SK-N-SH (cell line): ENCODE measurements at regions not wholly inside any gene's neighbourhood (a gene's known extent, or its start where the extent isn't known, plus 50 kb on each side); places are given as distances from the start of the nearest gene placed in this dataset.

ENCODE experiments used
- CTCF ChIA-PET: fragments of 300-600, 350-600 bp; formaldehyde crosslinking; extraction: SDS; loops from one replicate; lab custom pipeline; 2021; lab: Yijun Ruan, JAX
- POLR2A ChIA-PET: fragments of 350-600 bp; sonication (Branson Sonifier 250); formaldehyde crosslinking; extraction: SDS; loops from one replicate; lab custom pipeline; 2020; ENCODE audit warnings: antibody characterized with exemption, inconsistent platforms; lab: Yijun Ruan, JAX
- DNase-seq: peaks from one replicate; pipeline ENCODE4 v3.0.0; 2012
- H2AFZ ChIP-seq: fragments of 200-600 bp; sonication (generic); 2 replicates; pipeline ENCODE4 v1.8.1; 2016; ENCODE audit warnings: antibody characterized with exemption, mild to moderate bottlenecking, low read depth
- H3F3A ChIP-seq: fragments of 200-600 bp; sonication (generic); replicated peaks from 2 replicates; pipeline ENCODE3; 2016; ENCODE audit warnings: antibody characterized with exemption, mild to moderate bottlenecking; ENCODE audit not compliant: insufficient read depth
- H3K27ac ChIP-seq, 2 experiments: fragments of 200-500 bp in 1 of 2; fragments of 200-600 bp in 1 of 2; sonication (Bioruptor generic) in 1 of 2; sonication (generic), shearing (Covaris generic) in 1 of 2; 2 replicates each; pipeline versions ENCODE4 v1.5.1 to v1.6.1; 2014 to 2016; ENCODE audit warnings: low read depth in 2 of 2, inconsistent platforms in 1 of 2, low read length in 1 of 2, mild to moderate bottlenecking in 1 of 2, mixed read lengths in 1 of 2
- H3K27me3 ChIP-seq: fragments of 200-600 bp; sonication (generic), shearing (Covaris generic); 2 replicates; pipeline ENCODE4 v1.6.1; 2016; ENCODE audit warnings: mixed run types; ENCODE audit not compliant: insufficient read depth
- H3K36me3 ChIP-seq, 2 experiments: fragments of 200-500 bp in 1 of 2; fragments of 200-600 bp in 1 of 2; sonication (Bioruptor generic) in 1 of 2; sonication (generic) in 1 of 2; replicated peaks in 1 of 2; 2 replicates each; pipeline versions ENCODE3 to v1.5.1; 2014 to 2016; ENCODE audit warnings: low read length in 1 of 2, mild to moderate bottlenecking in 1 of 2; ENCODE audit not compliant: insufficient read depth in 2 of 2, control insufficient read depth in 1 of 2
- H3K4me1 ChIP-seq, 2 experiments: fragments of 200-500 bp in 1 of 2; fragments of 200-600 bp in 1 of 2; sonication (Bioruptor generic) in 1 of 2; sonication (generic), shearing (Covaris generic) in 1 of 2; 2 replicates each; pipeline versions ENCODE4 v1.5.1 to v1.6.1; 2014 to 2016; ENCODE audit warnings: low read depth in 1 of 2, low read length in 1 of 2, mixed run types in 1 of 2; ENCODE audit not compliant: insufficient read depth in 2 of 2, control insufficient read depth in 1 of 2
- H3K4me2 ChIP-seq: fragments of 200-600 bp; sonication (generic), shearing (Covaris generic); 2 replicates; pipeline ENCODE4 v1.6.1; 2017; ENCODE audit warnings: mixed run types
- H3K4me3 ChIP-seq, 2 experiments: fragments of 200-500 bp in 1 of 2; fragments of 200-600 bp in 1 of 2; sonication (Bioruptor generic) in 1 of 2; sonication (generic), shearing (Covaris generic) in 1 of 2; 2 replicates each; pipeline versions ENCODE4 v1.5.1 to v1.8.1; 2014 to 2016; ENCODE audit warnings: low read depth in 2 of 2, inconsistent platforms in 1 of 2, low read length in 1 of 2, mild to moderate bottlenecking in 1 of 2, mixed read lengths in 1 of 2, moderate library complexity in 1 of 2
- H3K79me2 ChIP-seq: fragments of 200-600 bp; sonication (generic); 2 replicates; pipeline ENCODE4 v1.8.1; 2017; ENCODE audit warnings: mild to moderate bottlenecking; ENCODE audit not compliant: insufficient read depth
- H3K9ac ChIP-seq: fragments of 200-600 bp; sonication (generic); 2 replicates; pipeline ENCODE4 v1.6.1; 2017; ENCODE audit warnings: mixed run types
- H3K9me2 ChIP-seq: fragments of 200-600 bp; sonication (generic); 2 replicates; pipeline ENCODE4 v1.6.1; 2017; ENCODE audit warnings: mixed run types
- H3K9me3 ChIP-seq: fragments of 200-600 bp; sonication (generic); 2 replicates; pipeline ENCODE4 v1.6.1; 2017; ENCODE audit warnings: mixed run types, mild to moderate bottlenecking, moderate library complexity
- H4K20me1 ChIP-seq: fragments of 200-600 bp; sonication (generic); 2 replicates; pipeline ENCODE4 v1.6.1; 2017; ENCODE audit warnings: mild to moderate bottlenecking, mixed run types; ENCODE audit not compliant: insufficient read depth
- CHD2 ChIP-seq: fragments of 150-350 bp; IDR thresholded peaks from 2 replicates; pipeline ENCODE4 v1.6.1; 2018; ENCODE audit warnings: low read length; ENCODE audit not compliant: partially characterized antibody
- EP300 ChIP-seq, 2 experiments: IDR thresholded peaks; 2 replicates each; pipeline versions ENCODE4 v1.4.0 to v1.6.1; 2012; ENCODE audit warnings: borderline replicate concordance in 1 of 2, low read depth in 1 of 2, low read length in 1 of 2
- FOXJ3 ChIP-seq: sonication (generic); formaldehyde crosslinking; IDR thresholded peaks from 2 replicates; pipeline ENCODE4 v1.5.1; 2020; ENCODE audit warnings: mild to moderate bottlenecking, missing genetic modification reagents
- GABPA ChIP-seq: IDR thresholded peaks from 2 replicates; pipeline ENCODE4 v1.4.0; 2012; ENCODE audit warnings: low read depth, mild to moderate bottlenecking
- MEF2A ChIP-seq: IDR thresholded peaks from 2 replicates; pipeline ENCODE4 v1.4.0; 2012; ENCODE audit warnings: low read depth, borderline replicate concordance
- NFIC ChIP-seq: IDR thresholded peaks from 2 replicates; pipeline ENCODE4 v1.4.0; 2012; ENCODE audit warnings: borderline replicate concordance
- NRF1 ChIP-seq: IDR thresholded peaks from 2 replicates; pipeline ENCODE4 v1.6.1; 2012; ENCODE audit warnings: low read depth, mild to moderate bottlenecking, low read length
- POLR2AphosphoS5 ChIP-seq: IDR thresholded peaks from 2 replicates; pipeline ENCODE4 v1.6.1; 2012; ENCODE audit warnings: low read depth, low read length
- RCOR1 ChIP-seq: fragments of 150-350 bp; IDR thresholded peaks from 2 replicates; pipeline ENCODE4 v1.6.1; 2017; ENCODE audit warnings: antibody characterized with exemption, low read length
- RFX5 ChIP-seq: IDR thresholded peaks from 2 replicates; pipeline ENCODE4 v1.6.1; 2012; ENCODE audit warnings: mild to moderate bottlenecking, improper control_type of control experiment, low read length
- SIN3A ChIP-seq: IDR thresholded peaks from 2 replicates; pipeline ENCODE4 v1.6.1; 2012; ENCODE audit warnings: low read depth, mild to moderate bottlenecking, low read length, moderate library complexity, borderline replicate concordance
- TCF12 ChIP-seq: IDR thresholded peaks from 2 replicates; pipeline ENCODE4 v1.4.0; 2012
- WGBS: methylation state at CpG from one replicate; pipeline ENCODE4 v1.1.6; 2017; ENCODE audit warnings: low lambda C conversion rate; 5-methylcytosine and 5-hydroxymethylcytosine counted together
- TF ChIP-seq, protein P1 (sequence below): IDR thresholded peaks from 2 replicates; pipeline ENCODE4; 2012

DNA sequence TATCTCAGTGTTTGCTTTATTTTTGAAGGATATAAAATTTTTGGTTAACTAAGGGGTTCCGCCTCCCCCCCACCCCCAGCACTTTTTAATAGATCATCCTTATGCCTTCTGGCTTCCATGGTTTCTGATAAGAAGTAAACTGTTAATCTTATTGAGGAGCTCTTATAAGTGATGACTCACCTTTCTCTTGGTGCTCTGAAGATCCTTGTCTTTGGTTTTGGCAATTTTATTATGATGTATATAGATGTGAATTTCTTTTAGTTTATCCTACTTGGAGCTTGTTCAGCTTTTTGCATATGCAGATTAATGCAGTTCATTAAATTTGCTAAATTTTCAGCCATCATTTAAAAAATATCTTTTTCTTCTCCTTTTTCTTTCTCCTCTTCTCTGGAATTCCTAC is 91.7 kb upstream of the CTAGE1 start:
- no peak overlapping the region for H3K4me2 ChIP-seq
- DNase-seq: no peak
- H2AFZ ChIP-seq: no peak overlapping the region
- ChIA-PET CTCF (no interaction called here), POLR2A (no interaction called here)
- WGBS: 0% methylated on average over 1 of the region's 1 CpG
- H3K27ac ChIP-seq: no peak overlapping the region
- H3F3A ChIP-seq: no peaks in the 10 kb centered on the region
- no peak overlapping the region for H3K4me3 ChIP-seq
- no peaks in the 10 kb centered on the region for H4K20me1 ChIP-seq
- TF ChIP-seq CHD2: no peak
- no peak for TF ChIP-seq EP300 (IDR thresholded peaks at IDR 0.05; ENCODE audit: borderline replicate concordance in 1 of 2, low read depth in 1 of 2, low read length in 1 of 2)
- no peak for TF ChIP-seq SIN3A
- TF ChIP-seq POLR2AphosphoS5: no peak
- TF ChIP-seq MEF2A: no peak
- TF ChIP-seq NFIC: no peak
- TF ChIP-seq RCOR1: no peak
- no peak overlapping the region for H3K9ac ChIP-seq
- H3K9me2 ChIP-seq: no peaks in the 10 kb centered on the region
- no peaks in the 10 kb centered on the region for H3K9me3 ChIP-seq
- no peaks in the 10 kb centered on the region for H3K36me3 ChIP-seq
- H3K4me1 ChIP-seq: no peaks in the 10 kb centered on the region
- H3K79me2 ChIP-seq: no peaks in the 10 kb centered on the region
- H3K27me3 ChIP-seq: peaks cover 8% of the 10 kb centered on the region; the same call in 1 of the 2 replicates

DNA sequence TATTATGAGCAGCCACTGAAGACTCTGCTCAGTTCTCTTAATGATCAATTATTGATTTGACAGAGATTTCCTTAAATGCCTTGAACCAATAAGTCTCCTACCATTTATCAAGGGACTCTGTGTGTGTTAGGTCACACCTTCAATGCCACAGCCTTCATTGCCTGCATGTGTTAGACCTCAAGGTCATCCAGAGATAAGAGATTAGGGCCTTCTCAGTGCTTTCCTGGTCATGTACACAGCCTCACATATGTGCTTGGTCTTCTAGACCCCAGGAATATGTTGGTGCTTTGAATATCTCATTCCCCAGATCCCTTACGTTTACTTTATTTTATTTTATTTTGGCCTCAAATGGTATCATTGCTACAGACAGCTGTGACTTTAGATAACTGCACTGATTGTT is 93.0 kb upstream of the CTAGE1 start:
- no peak overlapping the region for H3K4me3 ChIP-seq
- H3K9me2 ChIP-seq: no peaks in the 10 kb centered on the region
- POLR2A ChIA-PET: no interaction called here
- no peak for DNase-seq
- H3F3A ChIP-seq: no peaks in the 10 kb centered on the region
- no peaks in the 10 kb centered on the region for H3K4me1 ChIP-seq
- no peaks in the 10 kb centered on the region for H3K36me3 ChIP-seq
- H4K20me1 ChIP-seq: no peaks in the 10 kb centered on the region
- no peak overlapping the region for H2AFZ ChIP-seq
- CTCF ChIA-PET: no interaction called here
- no peak overlapping the region for H3K27ac ChIP-seq
- H3K9ac ChIP-seq: no peak overlapping the region
- WGBS: 11% methylated on average over 1 of the region's 1 CpG
- peaks cover 21% of the 10 kb centered on the region for H3K27me3 ChIP-seq
- no peak for TF ChIP-seq TCF12
- no peak for TF ChIP-seq POLR2AphosphoS5
- TF ChIP-seq RFX5: no peak
- no peaks in the 10 kb centered on the region for H3K9me3 ChIP-seq
- H3K79me2 ChIP-seq: no peaks in the 10 kb centered on the region
- H3K4me2 ChIP-seq: no peak overlapping the region

DNA sequence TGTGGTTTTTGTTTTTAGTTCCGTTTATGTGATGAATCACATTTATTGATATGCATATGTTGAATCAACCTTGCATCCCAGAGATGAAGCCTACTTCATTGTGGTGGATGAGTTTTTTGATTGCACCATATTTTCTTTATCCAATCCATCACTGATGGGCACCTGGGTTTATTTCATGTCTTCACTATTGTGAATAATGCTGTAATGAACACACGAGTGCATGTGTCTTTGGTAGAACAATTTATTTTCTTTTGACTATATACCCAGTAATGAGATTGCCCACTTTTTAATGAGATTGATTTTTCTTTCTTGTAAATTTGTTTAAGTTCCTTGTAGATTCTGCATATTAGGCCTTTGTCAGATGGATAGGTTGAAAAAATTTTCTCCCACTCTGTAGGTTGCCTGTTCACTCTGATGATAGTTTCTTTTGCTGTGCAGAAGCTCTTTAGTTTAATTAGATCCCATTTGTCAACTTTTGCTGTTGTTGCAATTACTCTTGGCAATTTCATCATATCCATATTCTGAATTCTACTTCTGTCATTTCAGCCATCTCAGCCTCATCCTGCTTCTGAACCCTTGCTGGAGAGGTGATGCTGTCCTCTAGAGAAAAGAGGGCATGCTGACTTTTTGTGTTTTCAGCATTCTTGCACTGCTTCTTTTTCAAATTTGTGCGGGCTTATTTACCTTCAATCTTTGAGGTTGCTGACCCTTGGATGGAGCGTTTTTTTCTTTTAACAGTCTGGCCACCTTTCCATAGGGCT is 96.2 kb upstream of the CTAGE1 start:
- Histone ChIP-seq H3K27ac (no peak overlapping the region), H3K9me2 (0 out of 2 replicates have a peak, but pooled peaks cover 2% of the 10 kb centered on the region), H3K27me3 (peaks cover 33% of the 10 kb centered on the region), H3K79me2 (no peaks in the 10 kb centered on the region), H2AFZ (no peak overlapping the region), H3K4me3 (no peak overlapping the region), H4K20me1 (no peaks in the 10 kb centered on the region), H3K36me3 (no peaks in the 10 kb centered on the region), H3F3A (no peaks in the 10 kb centered on the region), H3K4me1 (no peaks in the 10 kb centered on the region), H3K9ac (no peak overlapping the region), H3K9me3 (no peaks in the 10 kb centered on the region), H3K4me2 (no peak overlapping the region)
- no peak for DNase-seq
- TF ChIP-seq MEF2A: no peak
- no peak for TF ChIP-seq NRF1
- TF ChIP-seq, protein P1, sequence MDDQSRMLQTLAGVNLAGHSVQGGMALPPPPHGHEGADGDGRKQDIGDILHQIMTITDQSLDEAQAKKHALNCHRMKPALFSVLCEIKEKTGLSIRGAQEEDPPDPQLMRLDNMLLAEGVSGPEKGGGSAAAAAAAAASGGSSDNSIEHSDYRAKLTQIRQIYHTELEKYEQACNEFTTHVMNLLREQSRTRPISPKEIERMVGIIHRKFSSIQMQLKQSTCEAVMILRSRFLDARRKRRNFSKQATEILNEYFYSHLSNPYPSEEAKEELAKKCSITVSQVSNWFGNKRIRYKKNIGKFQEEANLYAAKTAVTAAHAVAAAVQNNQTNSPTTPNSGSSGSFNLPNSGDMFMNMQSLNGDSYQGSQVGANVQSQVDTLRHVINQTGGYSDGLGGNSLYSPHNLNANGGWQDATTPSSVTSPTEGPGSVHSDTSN: no peak
- TF ChIP-seq GABPA: no peak
- TF ChIP-seq TCF12: no peak
- TF ChIP-seq FOXJ3 (CRISPR knock-in tag): no peak
- WGBS: 15% methylated on average over 4 of the region's 4 CpGs
- POLR2A ChIA-PET: no interaction called here
- CTCF ChIA-PET: no interaction called here
